Body of pancreas (tissue), 4 donors: ENCODE measurements at regions not wholly inside any gene's neighbourhood (a gene's known extent, or its start where the extent isn't known, plus 50 kb on each side); places are given as distances from the start of the nearest gene placed in this dataset.

ENCODE experiments used
- POLR2A ChIP-seq, 3 donors: fragments of 450-650 bp; IDR thresholded peaks; one replicate each; pipeline ENCODE4 v1.6.1; 2016; ENCODE audit warnings: antibody characterized with exemption in 3 of 3, mild to moderate bottlenecking in 2 of 3
- TF ChIP-seq, protein P1 (sequence below), 7 experiments: fragments of 450-650 bp in 4 of 7; fragments of 200-600 bp in 3 of 7; sonication (generic) in 3 of 7; IDR thresholded peaks; one replicate each; pipeline ENCODE4 v1.5.1; 2016 to 2019; ENCODE audit warnings: antibody characterized with exemption in 7 of 7

DNA sequence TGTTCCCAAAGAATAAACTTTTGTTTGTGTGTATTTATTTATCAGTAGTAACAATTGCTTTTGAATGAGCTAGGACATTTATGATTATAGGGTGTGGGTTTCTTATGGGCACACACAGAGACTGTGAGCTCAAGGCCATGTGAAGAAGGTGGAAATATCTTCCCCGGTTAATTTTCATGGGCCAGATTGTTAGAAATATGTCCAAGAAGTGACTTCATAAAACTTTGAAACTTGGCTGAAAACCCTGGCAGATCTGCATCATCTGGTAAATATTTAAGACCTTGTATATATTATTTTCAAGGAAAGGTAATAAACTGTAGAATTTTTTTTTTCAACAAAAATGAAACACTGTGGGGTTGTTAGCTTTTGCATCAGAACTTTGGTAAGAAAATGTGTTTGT lies 53.5 kb upstream of the RNU6-8 start:
- no peak for TF ChIP-seq POLR2A (IDR thresholded peaks at IDR 0.05)
- TF ChIP-seq, protein P1, sequence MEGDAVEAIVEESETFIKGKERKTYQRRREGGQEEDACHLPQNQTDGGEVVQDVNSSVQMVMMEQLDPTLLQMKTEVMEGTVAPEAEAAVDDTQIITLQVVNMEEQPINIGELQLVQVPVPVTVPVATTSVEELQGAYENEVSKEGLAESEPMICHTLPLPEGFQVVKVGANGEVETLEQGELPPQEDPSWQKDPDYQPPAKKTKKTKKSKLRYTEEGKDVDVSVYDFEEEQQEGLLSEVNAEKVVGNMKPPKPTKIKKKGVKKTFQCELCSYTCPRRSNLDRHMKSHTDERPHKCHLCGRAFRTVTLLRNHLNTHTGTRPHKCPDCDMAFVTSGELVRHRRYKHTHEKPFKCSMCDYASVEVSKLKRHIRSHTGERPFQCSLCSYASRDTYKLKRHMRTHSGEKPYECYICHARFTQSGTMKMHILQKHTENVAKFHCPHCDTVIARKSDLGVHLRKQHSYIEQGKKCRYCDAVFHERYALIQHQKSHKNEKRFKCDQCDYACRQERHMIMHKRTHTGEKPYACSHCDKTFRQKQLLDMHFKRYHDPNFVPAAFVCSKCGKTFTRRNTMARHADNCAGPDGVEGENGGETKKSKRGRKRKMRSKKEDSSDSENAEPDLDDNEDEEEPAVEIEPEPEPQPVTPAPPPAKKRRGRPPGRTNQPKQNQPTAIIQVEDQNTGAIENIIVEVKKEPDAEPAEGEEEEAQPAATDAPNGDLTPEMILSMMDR (IDR thresholded peaks at IDR 0.05) = no peak
